Ishikawa (cell line): ENCODE measurements at regions not wholly inside any gene's neighbourhood (a gene's known extent, or its start where the extent isn't known, plus 50 kb on each side); places are given as distances from the start of the nearest gene placed in this dataset.

ENCODE experiments used
- CREB1 ChIP-seq: IDR thresholded peaks from 2 replicates; pipeline ENCODE4 v1.6.1; 2012; ENCODE audit warnings: low read depth
- EP300 ChIP-seq: IDR thresholded peaks from 2 replicates; pipeline ENCODE4 v1.6.1; 2012; ENCODE audit warnings: borderline replicate concordance
- RAD21 ChIP-seq: IDR thresholded peaks from 2 replicates; pipeline ENCODE4 v1.6.1; 2012; ENCODE audit warnings: low read depth

- TF ChIP-seq CREB1, result no peak
- no peak for TF ChIP-seq RAD21
- TF ChIP-seq EP300, result no peak
These were observed 388.4 kb downstream of the IRS1 start for GRCh38 chr2:226411205-226411604.
